ENCODE measurements at regions not wholly inside any gene's neighbourhood (a gene's known extent, or its start where the extent isn't known, plus 50 kb on each side); places are given as distances from the start of the nearest gene placed in this dataset.
"Not testable (repeated sequence)": the region's sequence is repeated elsewhere in the genome, so short reads cannot be mapped to it uniquely, and the experiment has no call there.

- no peak for DNase-seq (ENCODE audit: low read depth)
These were observed 476.1 kb upstream of the RBFOX1 start for GRCh38 chr16:6856578-6856977.

GRCh38 chr16:6853565-6853964 is 479.1 kb upstream of the RBFOX1 start:
- DNase-seq (ENCODE audit: low read depth): no peak

GRCh38 chr16:6852643-6853225 is 479.9 kb upstream of the RBFOX1 start:
- DNase-seq (ENCODE audit: low read depth): no peak

GRCh38 chr16:6846452-6846851 is 486.2 kb upstream of the RBFOX1 start:
- no peak for DNase-seq (ENCODE audit: low read depth)

GRCh38 chr16:6841392-6841791 is 491.3 kb upstream of the RBFOX1 start:
- no peak for DNase-seq (ENCODE audit: low read depth)

- DNase-seq (ENCODE audit: low read depth): no peak
These were observed 494.9 kb upstream of the RBFOX1 start for GRCh38 chr16:6837722-6838121.

GRCh38 chr16:6836766-6837165 is 495.9 kb upstream of the RBFOX1 start:
- DNase-seq (ENCODE audit: low read depth): no peak

- no peak for DNase-seq (ENCODE audit: low read depth)
These were observed 496.7 kb upstream of the RBFOX1 start for GRCh38 chr16:6835941-6836340.

- DNase-seq (ENCODE audit: low read depth): no peak
These were observed 497.1 kb upstream of the RBFOX1 start for GRCh38 chr16:6835516-6835915.

GRCh38 chr16:6828690-6829089 is 504.0 kb upstream of the RBFOX1 start:
- no peak for DNase-seq (ENCODE audit: low read depth)

GRCh38 chr16:6827931-6828330 is 504.7 kb upstream of the RBFOX1 start:
- DNase-seq (ENCODE audit: low read depth): no peak

- DNase-seq (ENCODE audit: low read depth): no peak
These were observed 505.4 kb upstream of the RBFOX1 start for GRCh38 chr16:6827267-6827666.

- DNase-seq (ENCODE audit: low read depth): no peak
These were observed 510.6 kb upstream of the RBFOX1 start for GRCh38 chr16:6822041-6822440.

- no peak for DNase-seq (ENCODE audit: low read depth)
These were observed 528.2 kb upstream of the RBFOX1 start for GRCh38 chr16:6804461-6804860.

GRCh38 chr16:6803176-6803575 is 529.5 kb upstream of the RBFOX1 start:
- DNase-seq (ENCODE audit: low read depth): no peak

GRCh38 chr16:6797223-6797622 is 535.4 kb upstream of the RBFOX1 start:
- no peak for DNase-seq (ENCODE audit: low read depth)

GRCh38 chr16:6777624-6778023 is 555.0 kb upstream of the RBFOX1 start:
- no peak for DNase-seq (ENCODE audit: low read depth)

GRCh38 chr16:6775712-6776111 is 556.9 kb upstream of the RBFOX1 start:
- DNase-seq (ENCODE audit: low read depth): no peak

- no peak for DNase-seq (ENCODE audit: low read depth)
These were observed 560.7 kb upstream of the RBFOX1 start for GRCh38 chr16:6771956-6772355.

- DNase-seq (ENCODE audit: low read depth): no peak
These were observed 579.1 kb upstream of the RBFOX1 start for GRCh38 chr16:6753553-6753952.

GRCh38 chr16:6751191-6751590 is 581.5 kb upstream of the RBFOX1 start:
- DNase-seq (ENCODE audit: low read depth): no peak

- DNase-seq (ENCODE audit: low read depth): no peak
These were observed 582.9 kb upstream of the RBFOX1 start for GRCh38 chr16:6749698-6750097.

- DNase-seq (ENCODE audit: low read depth): not testable (repeated sequence)
These were observed 596.3 kb upstream of the RBFOX1 start for GRCh38 chr16:6736302-6736701.

GRCh38 chr16:6735631-6736030 is 597.0 kb upstream of the RBFOX1 start:
- DNase-seq (ENCODE audit: low read depth): no peak

- DNase-seq (ENCODE audit: low read depth): no peak
These were observed 600.5 kb upstream of the RBFOX1 start for GRCh38 chr16:6732166-6732565.

Data from activated T-cell treated with anti-CD3 and anti-CD28 coated beads for 48 hours (primary cell).